Brain microvascular endothelial cell (primary cell): ENCODE measurements at regions not wholly inside any gene's neighbourhood (a gene's known extent, or its start where the extent isn't known, plus 50 kb on each side); places are given as distances from the start of the nearest gene placed in this dataset.
"Not testable (repeated sequence)": the region's sequence is repeated elsewhere in the genome, so short reads cannot be mapped to it uniquely, and the experiment has no call there.

Experiments
- DNase-seq: peaks from one replicate; pipeline ENCODE4 v3.0.0-alpha.2; 2020
- H3K27ac ChIP-seq: fragments of 250-450 bp; sonication (Bioruptor Pico); 2 replicates; pipeline ENCODE4 v1.5.1; 2020; ENCODE audit warnings: mild to moderate bottlenecking, moderate library complexity
- H3K27me3 ChIP-seq: fragments of 250-450 bp; sonication (Bioruptor Pico); replicated peaks from 2 replicates; pipeline ENCODE4 v1.5.1; 2020; ENCODE audit warnings: mild to moderate bottlenecking
- H3K36me3 ChIP-seq: fragments of 250-450 bp; sonication (Bioruptor Pico); replicated peaks from 2 replicates; pipeline ENCODE4 v1.5.1; 2020; ENCODE audit warnings: mild to moderate bottlenecking
- H3K4me3 ChIP-seq: 2 replicates; pipeline ENCODE4 v1.5.1; 2011; ENCODE audit warnings: low read depth, mild to moderate bottlenecking, control low read depth, low read length, moderate library complexity
- in situ Hi-C: cut with HindIII; loops from 2 replicates; pipeline ENCODE4 v1.10.0; 2017; ENCODE audit warnings: low sequenced_read_pairs, low pct_ligation_motif_present
- TF ChIP-seq, protein P1 (sequence below): IDR thresholded peaks from 2 replicates; pipeline ENCODE4 v1.5.1; 2011; ENCODE audit warnings: low read depth, mild to moderate bottlenecking, moderate library complexity, low read length, control low read depth, inconsistent platforms; ENCODE audit errors: missing control alignments

DNA sequence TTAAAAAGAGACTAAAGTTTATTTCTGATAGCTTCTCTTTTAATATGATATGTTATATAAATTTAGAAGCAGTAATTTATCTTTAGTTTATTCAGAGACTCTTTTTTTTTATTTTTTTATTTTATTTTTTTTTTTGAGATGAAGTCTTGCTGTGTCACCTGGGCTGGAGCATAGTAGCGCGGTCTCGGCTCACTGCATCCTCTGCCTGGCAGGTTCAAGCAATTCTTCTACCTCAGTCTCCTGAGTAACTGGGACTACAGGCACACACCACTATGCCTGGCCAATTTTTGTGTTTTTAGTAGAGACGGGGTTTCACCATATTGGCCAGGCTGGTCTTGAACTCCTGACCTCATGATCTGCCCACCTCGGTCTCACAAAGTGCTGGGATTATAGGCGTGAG, 89.6 kb downstream of the DISP1 start:
- DNase-seq, result no peak
- Histone ChIP-seq H3K4me3 (no peak overlapping the region), H3K27ac (no peak overlapping the region), H3K27me3 (no peaks in the 10 kb centered on the region), H3K36me3 (no peaks in the 10 kb centered on the region)
- in situ Hi-C loops, result no loop called here
- TF ChIP-seq, protein P1, sequence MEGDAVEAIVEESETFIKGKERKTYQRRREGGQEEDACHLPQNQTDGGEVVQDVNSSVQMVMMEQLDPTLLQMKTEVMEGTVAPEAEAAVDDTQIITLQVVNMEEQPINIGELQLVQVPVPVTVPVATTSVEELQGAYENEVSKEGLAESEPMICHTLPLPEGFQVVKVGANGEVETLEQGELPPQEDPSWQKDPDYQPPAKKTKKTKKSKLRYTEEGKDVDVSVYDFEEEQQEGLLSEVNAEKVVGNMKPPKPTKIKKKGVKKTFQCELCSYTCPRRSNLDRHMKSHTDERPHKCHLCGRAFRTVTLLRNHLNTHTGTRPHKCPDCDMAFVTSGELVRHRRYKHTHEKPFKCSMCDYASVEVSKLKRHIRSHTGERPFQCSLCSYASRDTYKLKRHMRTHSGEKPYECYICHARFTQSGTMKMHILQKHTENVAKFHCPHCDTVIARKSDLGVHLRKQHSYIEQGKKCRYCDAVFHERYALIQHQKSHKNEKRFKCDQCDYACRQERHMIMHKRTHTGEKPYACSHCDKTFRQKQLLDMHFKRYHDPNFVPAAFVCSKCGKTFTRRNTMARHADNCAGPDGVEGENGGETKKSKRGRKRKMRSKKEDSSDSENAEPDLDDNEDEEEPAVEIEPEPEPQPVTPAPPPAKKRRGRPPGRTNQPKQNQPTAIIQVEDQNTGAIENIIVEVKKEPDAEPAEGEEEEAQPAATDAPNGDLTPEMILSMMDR, result no peak

DNA sequence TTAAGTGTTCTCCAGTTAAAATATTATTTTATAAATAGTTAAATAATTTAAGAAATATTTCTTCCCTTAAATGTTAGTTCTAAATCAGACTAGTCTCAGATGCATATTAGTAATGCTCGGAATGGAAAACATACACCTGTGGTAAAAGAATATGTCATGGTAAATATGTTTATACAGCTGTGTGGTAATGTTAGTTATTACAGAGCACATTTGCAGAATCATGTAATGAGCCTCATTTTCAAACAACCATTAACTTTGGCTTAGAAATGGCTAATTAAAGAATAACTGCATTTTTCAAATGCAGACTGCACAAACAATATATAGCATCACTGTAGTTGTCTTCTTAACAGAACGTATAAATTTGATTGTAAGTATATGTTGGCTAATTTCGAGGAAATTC, 90.3 kb downstream of the DISP1 start:
- TF ChIP-seq, protein P1, result no peak
- in situ Hi-C loops, result no loop called here
- no peaks in the 10 kb centered on the region for H3K36me3 ChIP-seq
- H3K4me3 ChIP-seq, result no peak overlapping the region
- no peak overlapping the region for H3K27ac ChIP-seq
- H3K27me3 ChIP-seq, result no peaks in the 10 kb centered on the region
- no peak for DNase-seq

DNA sequence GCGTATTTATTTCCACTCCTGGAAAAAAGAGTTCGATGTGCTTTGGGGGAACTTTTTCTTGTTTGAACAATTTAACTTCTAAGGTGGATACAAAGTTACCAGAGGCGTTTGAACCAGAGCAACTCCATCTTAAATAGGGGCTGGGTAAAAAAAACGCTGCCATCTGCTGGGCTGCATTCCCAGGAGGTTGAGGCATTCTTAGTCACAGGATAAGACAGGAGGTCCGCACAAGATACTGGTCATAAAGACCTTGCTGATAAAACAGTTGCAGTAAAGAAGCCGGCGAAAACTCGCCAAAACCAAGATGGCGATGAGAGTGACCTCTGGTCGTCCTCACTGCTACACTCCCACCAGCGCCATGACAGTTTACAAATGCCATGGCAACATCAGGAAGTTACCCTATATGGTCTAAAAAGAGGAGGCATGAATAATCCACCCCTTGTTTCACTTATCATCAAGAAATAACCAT, 91.5 kb downstream of the DISP1 start:
- H3K27ac ChIP-seq, DNase-seq, H3K36me3 ChIP-seq, in situ Hi-C loops, H3K27me3 ChIP-seq, H3K4me3 ChIP-seq: not testable (repeated sequence)
- TF ChIP-seq, protein P1, result peak; percentile 17

DNA sequence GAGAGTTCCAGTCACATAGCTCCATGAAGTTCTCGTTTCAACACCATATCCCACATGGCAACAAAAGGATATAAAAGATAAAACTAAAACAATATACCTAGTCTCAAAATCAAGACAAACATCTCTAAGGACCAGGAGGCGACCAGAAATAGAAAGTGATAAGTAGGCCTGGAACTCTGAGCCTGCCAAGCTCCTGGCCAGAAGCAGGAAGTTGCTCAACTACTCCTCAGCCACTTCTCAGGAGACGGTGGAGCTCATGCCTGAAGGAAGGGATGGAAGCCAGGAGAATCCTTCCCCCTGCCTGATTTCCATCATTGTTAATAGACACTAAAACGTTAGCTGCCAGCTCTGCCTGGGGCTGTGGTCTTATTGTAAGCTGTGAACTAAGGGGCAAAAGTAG, 94.7 kb downstream of the DISP1 start:
- DNase-seq, result peak; percentile 69
- H3K4me3 ChIP-seq, result no peak overlapping the region
- in situ Hi-C loops, result no loop called here
- H3K36me3 ChIP-seq, result no peaks in the 10 kb centered on the region
- TF ChIP-seq, protein P1, result no peak
- H3K27ac ChIP-seq, result peak overlapping the region; percentile 37
- H3K27me3 ChIP-seq, result no peaks in the 10 kb centered on the region

DNA sequence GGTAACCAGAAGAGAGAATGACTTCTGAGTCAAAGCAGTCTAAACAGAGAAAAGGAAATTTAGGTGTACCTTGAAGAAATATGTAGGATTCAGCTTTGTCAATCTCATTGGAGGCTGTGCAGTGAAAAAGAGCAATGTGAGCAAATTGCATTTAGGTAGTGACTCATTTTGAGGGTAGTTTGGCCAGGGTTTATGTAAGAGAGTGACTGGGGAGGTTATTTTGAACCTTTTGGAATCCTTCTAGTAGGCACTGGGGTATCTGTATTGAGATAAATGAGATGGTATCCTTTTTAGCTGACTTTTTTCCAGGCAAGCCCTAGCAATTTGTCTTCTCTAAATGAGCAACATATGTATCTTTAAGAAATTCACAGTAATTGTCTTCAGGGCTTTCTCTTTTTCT, 95.9 kb downstream of the DISP1 start:
- in situ Hi-C loops, result no loop called here
- DNase-seq, result peak; percentile 36
- peak overlapping the region; percentile 87 for H3K27ac ChIP-seq
- H3K4me3 ChIP-seq, result no peak overlapping the region
- H3K36me3 ChIP-seq, result no peaks in the 10 kb centered on the region
- H3K27me3 ChIP-seq, result no peaks in the 10 kb centered on the region
- TF ChIP-seq, protein P1, result no peak

DNA sequence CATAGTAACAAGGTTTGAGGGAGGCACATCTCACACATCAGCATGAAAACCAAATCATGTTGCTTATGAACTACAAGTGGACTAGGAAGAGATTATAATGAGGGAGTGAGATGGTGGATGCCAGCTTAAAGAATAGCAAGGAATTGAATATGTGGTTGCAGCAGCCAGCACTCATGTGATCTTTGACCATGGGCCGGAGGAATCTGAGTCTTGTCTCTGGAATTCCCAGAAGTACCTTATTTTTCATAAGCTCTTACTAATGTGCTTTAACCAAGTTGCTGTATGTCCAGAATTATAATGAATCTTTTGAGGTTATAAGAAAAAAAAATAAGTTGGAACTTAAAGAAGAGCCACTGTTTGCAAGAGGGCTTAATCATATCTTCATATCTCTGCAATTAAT, 97.0 kb downstream of the DISP1 start:
- peak overlapping the region; percentile 87 for H3K27ac ChIP-seq
- H3K36me3 ChIP-seq, result no peaks in the 10 kb centered on the region
- peak; percentile 58 for DNase-seq
- TF ChIP-seq, protein P1, result no peak
- no peak overlapping the region for H3K4me3 ChIP-seq
- no peaks in the 10 kb centered on the region for H3K27me3 ChIP-seq
- in situ Hi-C loops, result no loop called here
